A549 (cell line): ENCODE measurements at regions not wholly inside any gene's neighbourhood (a gene's known extent, or its start where the extent isn't known, plus 50 kb on each side); places are given as distances from the start of the nearest gene placed in this dataset.

Experiments used
- CTCF ChIP-seq: fragments of >200 bp; sonication (Bioruptor Twin); formaldehyde crosslinking; IDR thresholded peaks from 3 replicates; pipeline ENCODE4 v1.5.1; 2016
- EHMT2 ChIP-seq: fragments of 200-600 bp; sonication (generic); IDR thresholded peaks from 2 replicates; pipeline ENCODE4 v1.6.1; 2016; ENCODE audit warnings: antibody characterized with exemption, low read depth, mild to moderate bottlenecking, moderate library complexity
- EP300 ChIP-seq, 2 experiments: fragments of >200 bp; sonication (Bioruptor Twin); formaldehyde crosslinking; IDR thresholded peaks; 2 replicates in 1 of 2; 3 replicates in 1 of 2; pipeline ENCODE4 v1.6.1; 2016 to 2017
- SMC3 ChIP-seq: fragments of >200 bp; sonication (Bioruptor Twin); formaldehyde crosslinking; IDR thresholded peaks from 3 replicates; pipeline ENCODE4 v1.6.1; 2018; ENCODE audit warnings: inconsistent platforms

DNA sequence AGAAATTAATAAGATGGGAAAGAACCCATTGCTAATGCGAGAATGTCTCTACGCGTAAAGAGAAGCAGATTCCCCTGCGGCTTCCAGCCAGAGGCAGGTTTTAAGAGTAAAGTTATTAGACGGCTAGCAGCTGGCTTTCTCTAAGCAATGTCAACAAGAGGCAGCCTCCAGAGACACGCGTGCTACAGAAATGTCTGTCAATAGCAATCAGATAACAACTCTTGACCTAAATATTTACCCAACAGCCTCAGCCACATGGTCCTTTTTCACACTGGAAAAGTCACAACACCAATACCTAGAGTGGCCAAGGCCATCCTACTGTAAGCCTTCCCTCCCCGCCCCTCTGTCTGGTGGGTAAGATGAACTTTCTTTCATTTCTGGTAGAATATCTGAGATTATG, 146.0 kb upstream of the SFSWAP start:
- TF ChIP-seq EP300 (IDR thresholded peaks at IDR 0.05) (no peak), EHMT2 (no peak), CTCF (no peak), SMC3 (no peak)
